ENCODE measurements at regions not wholly inside any gene's neighbourhood (a gene's known extent, or its start where the extent isn't known, plus 50 kb on each side); places are given as distances from the start of the nearest gene placed in this dataset.

DNA sequence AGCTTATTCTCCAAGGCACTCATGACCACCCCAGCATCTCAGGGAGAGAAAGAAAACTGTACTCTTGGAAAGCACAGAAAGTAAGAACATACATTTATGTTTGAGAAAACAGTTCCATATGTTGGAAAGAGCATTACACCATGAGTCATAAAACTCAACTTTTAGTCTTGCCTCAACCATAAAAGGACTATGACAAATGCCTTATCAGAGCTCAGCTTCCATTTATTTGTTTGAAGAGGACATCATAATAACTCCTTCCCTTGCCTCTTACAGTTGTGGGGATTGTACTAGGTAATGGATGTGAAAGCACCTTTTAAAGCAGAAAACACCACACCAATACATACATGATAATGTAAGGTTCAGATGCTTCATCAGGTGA is 370.8 kb downstream of the LNPK start:
- no peak for TF ChIP-seq CTCF (IDR thresholded peaks at IDR 0.05; ENCODE audit: insufficient read depth, low read length)
- no peak overlapping the region for H3K4me3 ChIP-seq (ENCODE audit: low read depth, low read length)
- peak; percentile 7 for DNase-seq (ENCODE audit: low read depth)

DNA sequence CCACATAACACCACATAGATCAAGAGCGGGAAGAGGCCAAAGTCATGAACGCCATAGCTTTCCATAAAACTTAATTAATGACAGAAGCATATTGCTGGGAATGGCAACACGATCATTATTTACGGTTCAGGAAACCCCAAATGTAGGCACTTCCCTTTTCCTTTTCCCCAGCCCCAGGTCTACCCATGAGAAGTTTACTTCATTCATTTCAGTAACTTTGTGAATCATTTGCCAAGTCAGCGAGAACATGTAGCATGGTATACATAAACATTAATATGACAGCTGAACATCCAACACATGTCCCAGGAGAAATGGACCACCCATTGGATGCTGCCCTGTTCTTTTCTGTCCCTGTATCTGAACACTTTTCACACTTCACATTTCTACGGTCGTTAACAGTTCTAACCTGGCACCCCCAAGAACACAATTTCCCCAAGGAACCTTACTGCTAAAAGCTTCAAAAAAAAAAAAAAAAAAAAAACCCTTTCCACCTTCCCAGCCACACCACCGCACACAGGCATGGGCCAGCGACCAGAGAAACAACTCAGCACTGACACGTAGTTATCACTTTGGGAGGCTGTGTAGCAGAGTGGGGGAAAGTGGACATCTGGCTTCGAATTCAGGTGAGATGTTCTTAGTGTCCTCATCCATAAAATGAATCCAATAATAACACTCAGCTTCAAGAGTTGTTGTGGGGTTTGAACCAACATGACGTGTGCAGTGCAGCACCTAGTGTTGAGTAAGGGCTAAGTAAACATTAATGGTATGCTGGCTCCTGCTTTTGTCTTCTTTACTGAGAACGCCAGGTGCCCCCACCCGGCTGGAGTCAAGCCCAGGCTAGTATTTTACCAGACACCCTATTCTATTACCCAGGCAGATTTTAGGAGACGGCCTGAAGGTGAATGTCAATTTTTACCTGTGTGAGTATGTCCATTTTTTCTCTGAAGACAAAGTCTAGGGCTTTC is 371.5 kb downstream of the LNPK start:
- no peak for TF ChIP-seq CTCF (IDR thresholded peaks at IDR 0.05; ENCODE audit: insufficient read depth, low read length)
- no peak for DNase-seq (ENCODE audit: low read depth)
- no peak overlapping the region for H3K4me3 ChIP-seq (ENCODE audit: low read depth, low read length)

DNA sequence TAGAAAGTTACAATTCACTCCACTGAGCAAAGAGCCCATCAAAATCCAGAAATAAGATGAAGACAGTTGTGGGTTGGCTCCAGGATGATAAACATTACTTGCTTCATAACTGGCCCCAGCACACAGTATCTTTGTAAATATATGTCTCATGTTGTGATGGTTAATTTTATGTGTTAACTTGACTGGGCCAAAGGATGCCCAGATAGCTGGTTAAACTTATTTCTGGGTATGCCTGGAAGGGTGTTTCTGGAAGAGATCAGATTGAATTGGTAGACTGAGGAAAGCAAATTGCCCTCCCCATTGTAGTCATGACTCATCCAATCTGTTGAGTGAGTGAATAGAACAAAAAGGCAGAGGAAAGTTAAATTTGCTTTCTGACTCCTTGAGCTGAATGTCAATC is 373.8 kb downstream of the LNPK start:
- no peak overlapping the region for H3K4me3 ChIP-seq (ENCODE audit: low read depth, low read length)
- no peak for TF ChIP-seq CTCF (IDR thresholded peaks at IDR 0.05; ENCODE audit: insufficient read depth, low read length)
- no peak for DNase-seq (ENCODE audit: low read depth)

DNA sequence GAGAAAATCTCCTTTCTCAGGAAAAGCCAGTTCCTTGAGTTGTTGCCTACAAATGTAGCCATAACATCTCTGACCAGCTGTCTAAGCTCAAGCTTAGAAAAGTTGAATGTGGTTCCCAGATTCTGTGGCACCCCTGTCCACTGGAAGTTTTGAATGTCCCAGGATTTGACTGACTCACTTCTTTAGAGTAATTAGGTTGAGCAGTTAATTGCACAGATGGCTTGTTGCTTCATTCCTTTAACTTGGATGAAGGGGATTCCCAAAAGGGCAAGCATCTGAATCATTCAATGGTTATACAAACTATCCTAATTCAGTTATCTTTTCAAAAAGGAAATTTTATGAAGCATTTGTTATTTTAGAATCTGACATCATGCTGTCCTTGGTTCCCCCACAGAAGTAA is 374.7 kb downstream of the LNPK start:
- TF ChIP-seq CTCF (IDR thresholded peaks at IDR 0.05; ENCODE audit: insufficient read depth, low read length), result no peak
- DNase-seq (ENCODE audit: low read depth), result no peak

DNA sequence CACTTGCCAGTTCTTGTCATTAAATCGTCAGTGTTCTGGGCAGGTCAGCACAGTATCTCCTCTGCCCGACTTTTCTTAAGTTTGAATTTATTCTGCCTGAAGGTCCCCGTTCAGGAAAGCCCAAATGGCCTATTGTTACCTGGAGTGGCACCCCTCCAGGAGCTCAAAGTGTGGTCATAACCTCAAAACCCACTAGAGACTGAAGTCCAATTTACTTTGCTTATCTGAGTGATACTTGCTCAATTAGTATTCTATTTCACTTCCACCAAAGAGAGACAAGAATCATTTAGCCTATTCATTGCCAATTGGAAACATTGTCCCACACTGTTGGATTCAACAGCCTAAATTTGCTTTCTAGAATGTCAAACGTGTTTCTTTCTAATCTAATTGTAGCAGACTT is 375.3 kb downstream of the LNPK start:
- no peak for TF ChIP-seq CTCF (IDR thresholded peaks at IDR 0.05; ENCODE audit: insufficient read depth, low read length)
- no peak for DNase-seq (ENCODE audit: low read depth)
- H3K4me3 ChIP-seq (ENCODE audit: low read depth, low read length), result no peak overlapping the region

More for the DNA sequence above, 374.7 kb downstream of the LNPK start:
- no peak overlapping the region for H3K4me3 ChIP-seq (ENCODE audit: low read depth, low read length)

DNA sequence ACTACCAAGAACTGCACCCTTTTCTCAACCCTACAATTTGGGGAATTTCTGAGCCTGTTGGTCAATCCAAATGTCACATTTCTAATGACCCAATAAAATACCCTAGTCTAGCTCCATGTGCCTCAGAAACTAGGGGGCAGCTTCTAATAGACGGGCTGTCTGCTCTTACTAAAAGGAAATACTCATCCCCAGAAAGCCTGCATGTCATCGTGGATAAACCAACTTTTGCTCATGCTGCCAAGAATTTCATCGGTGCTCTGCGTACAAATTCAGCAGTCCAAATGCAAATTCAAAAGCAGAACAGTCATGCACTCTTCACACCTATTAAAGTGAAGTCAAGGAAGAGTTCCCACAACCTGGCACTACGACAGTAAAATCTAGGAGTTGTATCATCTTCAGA is 377.3 kb downstream of the LNPK start:
- no peak for TF ChIP-seq CTCF (IDR thresholded peaks at IDR 0.05; ENCODE audit: insufficient read depth, low read length)
- no peak for DNase-seq (ENCODE audit: low read depth)
- no peak overlapping the region for H3K4me3 ChIP-seq (ENCODE audit: low read depth, low read length)

Data from fibroblast of the aortic adventitia (primary cell).